Activated CD4-positive, alpha-beta T cell treated with anti-CD3 and anti-CD28 coated beads, Interleukin-10, Interleukin-2, amounts not matched to agents 100 ng/mL and 50 ng/mL, durations not matched to agents 16 hours and 8 hours (primary cell): ENCODE measurements at regions not wholly inside any gene's neighbourhood (a gene's known extent, or its start where the extent isn't known, plus 50 kb on each side); places are given as distances from the start of the nearest gene placed in this dataset.

Source experiments
- DNase-seq: peaks from one replicate; pipeline ENCODE4 v3.0.0-alpha.2; 2020

- DNase-seq: no peak
These were observed 73.2 kb downstream of the GPR37 start for GRCh38 chr7:124692425-124692824.

GRCh38 chr7:124690840-124691239 is 74.8 kb downstream of the GPR37 start:
- no peak for DNase-seq

DNA sequence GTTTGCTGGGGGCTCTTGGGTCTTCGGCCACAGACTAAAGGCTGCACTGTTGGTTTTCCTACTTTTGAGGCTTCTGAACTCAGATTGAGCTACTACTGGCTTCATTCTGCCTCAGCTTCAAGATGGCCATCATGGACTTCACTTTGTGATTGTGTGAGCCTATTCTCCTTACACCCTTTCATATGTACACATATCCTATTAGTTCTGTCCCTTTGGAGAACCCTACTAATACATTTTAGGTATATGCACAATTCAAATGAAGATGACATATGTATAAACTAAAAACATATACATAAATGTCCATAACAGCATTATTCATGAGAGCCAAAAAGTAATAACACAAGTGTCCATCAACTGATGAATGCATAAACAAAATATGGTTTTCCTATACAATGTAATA is 75.7 kb downstream of the GPR37 start:
- DNase-seq: no peak

GRCh38 chr7:124689523-124689922 is 76.1 kb downstream of the GPR37 start:
- no peak for DNase-seq

DNA sequence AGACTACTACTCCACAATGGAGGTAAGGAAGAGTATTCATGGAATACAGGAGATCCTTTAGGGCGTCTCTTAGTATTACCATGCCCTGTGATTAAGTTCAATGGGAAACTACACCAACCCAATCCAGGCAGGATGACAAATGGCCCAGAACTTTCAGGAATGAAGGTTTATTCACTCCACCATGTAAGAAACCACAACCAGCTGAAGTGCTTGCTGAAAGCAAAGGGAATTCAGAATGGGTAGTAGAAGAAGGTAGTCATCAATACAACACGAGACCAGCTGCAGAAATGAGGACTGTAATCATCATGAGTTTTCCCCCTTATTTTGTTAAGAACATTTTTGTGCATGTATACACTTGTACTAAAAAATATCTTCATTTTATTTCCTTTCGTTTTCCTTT is 76.6 kb downstream of the GPR37 start:
- no peak for DNase-seq

- DNase-seq: no peak
These were observed 78.9 kb downstream of the GPR37 start for GRCh38 chr7:124686543-124687171.

DNA sequence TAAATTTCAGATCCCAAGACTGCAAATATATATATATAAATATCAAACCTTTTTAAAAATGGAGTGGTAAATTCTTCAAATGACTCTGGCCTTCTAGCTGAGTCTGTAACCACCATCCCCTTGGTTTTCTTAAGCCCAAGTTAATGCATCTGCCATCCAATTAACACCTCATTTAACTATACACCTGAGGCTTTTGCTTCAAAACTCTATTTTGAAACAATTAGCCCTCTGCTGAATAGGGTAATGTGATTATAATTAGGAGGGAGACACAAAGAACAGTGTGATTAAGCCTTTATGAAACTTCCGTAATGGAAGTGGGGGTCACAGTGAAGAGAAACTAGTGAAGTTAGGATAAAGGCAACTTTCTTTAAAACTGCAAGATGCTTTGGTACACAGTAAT is 83.6 kb downstream of the GPR37 start:
- no peak for DNase-seq

DNA sequence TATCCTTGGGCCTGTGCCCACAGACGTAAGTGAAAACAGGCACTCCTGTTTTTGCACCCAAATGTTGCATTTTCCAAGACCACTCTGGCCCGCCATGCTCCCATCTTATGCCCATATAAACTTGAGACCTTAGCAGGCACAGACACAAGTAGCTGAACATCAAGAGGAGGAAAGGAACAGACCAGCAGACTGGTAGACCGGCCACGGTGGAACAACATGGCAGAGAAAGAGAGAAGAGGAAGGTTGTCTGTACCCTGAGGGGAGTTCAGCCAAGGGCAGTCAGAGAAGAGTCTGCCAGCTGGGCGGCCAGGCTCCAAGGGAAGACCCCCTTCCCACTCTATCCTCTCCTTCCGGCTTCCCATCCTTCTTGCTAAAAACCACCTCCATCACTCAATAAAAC is 85.3 kb downstream of the GPR37 start:
- DNase-seq: no peak

GRCh38 chr7:124679586-124680225 is 85.9 kb downstream of the GPR37 start:
- DNase-seq: no peak

DNA sequence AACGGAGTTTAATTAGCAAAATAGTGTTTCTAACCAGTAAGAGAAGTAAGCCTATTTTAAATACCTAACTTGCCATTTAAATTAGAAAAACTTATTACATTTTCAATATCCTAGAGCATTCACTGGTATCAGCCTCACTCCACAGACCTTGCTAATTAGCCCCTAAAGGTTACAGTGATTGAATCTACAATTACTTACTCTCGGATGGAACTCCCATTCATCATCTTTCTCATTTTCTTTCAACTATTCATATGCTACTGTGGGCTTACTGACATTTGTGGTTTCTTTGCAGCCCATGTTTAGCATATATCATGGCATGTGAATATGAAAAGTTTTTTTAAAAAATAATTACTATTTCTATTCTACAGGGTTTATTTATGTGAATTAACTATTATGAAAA is 86.4 kb downstream of the GPR37 start:
- DNase-seq: no peak

- no peak for DNase-seq
These were observed 91.1 kb downstream of the GPR37 start for GRCh38 chr7:124674451-124674850.

GRCh38 chr7:124672011-124672410 is 93.6 kb downstream of the GPR37 start:
- no peak for DNase-seq

GRCh38 chr7:124667312-124668153 is 98.1 kb downstream of the GPR37 start:
- DNase-seq: no peak

DNA sequence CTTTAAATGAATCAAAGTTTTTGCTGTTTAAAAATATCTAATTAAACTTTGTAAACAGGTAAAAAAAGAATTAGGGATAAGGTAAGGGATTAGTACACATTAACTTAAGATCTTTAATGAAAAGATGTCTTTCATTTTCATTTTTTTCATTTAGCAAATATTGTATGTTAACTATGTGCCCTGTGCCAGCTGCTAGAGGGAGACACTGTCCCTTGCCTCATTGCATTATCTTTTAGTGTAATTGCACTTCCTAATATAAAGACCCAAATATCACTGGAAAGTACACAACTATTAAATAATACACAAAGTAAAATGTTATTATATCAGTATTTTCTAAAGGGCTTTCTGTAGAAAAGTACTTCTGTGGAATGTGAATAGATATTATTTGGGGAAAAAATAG is 102.7 kb downstream of the GPR37 start:
- no peak for DNase-seq

DNA sequence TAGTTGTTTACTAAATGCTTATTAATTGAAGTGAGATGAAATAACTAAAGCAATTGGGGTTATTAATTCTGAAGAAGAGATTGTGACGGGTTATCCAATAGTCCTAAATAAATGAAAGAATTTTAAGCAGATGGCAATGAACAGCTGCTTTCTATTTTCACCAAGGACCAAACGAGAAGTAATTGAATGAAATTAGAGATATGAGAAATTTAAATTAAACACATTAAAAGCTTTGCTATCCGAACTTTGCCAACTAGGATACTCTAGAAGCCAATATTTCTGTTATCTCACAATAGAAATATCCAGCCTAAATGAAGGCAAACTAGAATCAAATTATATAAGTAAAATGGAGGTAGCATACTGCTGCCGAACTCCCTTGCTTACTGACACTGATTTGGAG is 103.2 kb downstream of the GPR37 start:
- no peak for DNase-seq

GRCh38 chr7:124655990-124656389 is 109.6 kb downstream of the GPR37 start:
- DNase-seq: no peak

- DNase-seq: no peak
These were observed 113.4 kb downstream of the GPR37 start for GRCh38 chr7:124652237-124652636.

GRCh38 chr7:124651136-124651535 is 114.5 kb downstream of the GPR37 start:
- DNase-seq: no peak

GRCh38 chr7:124649397-124650014 is 116.1 kb downstream of the GPR37 start:
- DNase-seq: no peak

DNA sequence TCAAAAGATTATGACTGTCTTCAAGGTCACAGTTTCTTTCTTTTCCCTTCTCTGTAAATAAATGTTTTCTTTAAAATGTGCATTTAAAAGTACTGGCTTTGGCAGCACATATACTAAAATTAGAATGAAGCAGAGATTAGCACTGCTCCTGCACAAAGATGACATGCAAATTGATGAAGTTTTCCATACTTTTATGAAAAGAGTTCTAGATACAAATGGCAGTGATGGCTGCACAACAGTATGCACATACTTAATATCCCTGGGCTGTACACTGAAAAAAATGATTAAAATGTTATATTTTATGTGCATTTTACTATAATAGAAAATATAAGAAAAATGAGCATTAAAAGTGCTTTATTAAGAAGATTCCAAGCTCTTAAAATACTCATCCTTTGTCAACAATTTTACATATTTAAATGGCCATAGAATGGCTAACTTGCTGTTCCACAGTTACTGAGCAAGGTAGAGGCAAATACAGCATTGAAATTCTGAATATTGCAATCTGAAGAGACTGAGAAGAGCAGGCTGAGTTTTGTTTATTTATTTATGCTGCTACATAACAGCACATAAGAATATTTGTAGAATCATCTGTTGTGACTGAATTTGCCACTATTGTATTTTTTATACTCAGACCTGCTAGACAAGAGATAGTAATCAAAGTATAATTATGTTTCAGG is 117.8 kb downstream of the GPR37 start:
- no peak for DNase-seq

GRCh38 chr7:124645704-124646103 is 119.9 kb downstream of the GPR37 start:
- DNase-seq: no peak

DNA sequence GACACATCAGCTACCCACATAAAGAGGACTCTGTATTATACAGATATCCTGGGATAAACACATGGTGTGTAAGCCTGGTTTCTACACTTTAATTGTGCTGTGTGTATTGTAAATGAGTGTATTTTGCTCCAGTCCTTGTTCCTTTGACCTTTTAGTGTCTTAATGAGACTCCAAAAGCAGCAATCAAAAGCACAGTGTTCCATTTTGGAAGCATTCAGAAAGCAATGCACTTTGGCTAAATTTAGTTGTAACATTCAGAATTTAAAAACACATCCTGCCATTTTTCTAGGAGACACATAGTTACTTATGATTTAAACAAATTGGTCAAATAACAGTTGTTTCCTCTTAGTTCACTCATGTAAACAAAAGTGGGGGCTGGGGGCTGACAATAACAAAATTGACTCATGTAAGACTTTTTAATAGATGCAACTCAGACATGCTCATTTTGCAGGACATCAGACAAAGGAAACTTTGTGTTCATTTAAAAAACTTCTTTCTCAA is 122.2 kb downstream of the GPR37 start:
- DNase-seq: no peak

DNA sequence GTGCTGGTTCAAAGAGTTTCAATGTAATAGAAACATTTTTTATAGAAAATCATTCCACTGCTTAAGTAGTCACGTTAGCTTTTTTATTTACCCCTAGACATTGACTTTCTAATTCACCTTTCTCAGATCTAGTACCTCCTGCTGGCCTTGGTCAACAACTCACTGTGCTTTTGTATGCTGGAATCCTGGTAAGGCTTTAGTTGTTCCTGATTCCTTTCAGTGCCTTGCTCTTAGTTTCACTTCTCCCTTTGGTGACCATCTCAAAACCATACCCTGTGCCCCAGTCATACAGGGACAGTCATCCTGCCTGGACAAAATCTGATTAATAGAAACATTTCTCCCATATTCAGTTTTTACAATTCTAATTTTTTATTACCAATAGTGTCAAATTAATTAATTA is 130.2 kb downstream of the GPR37 start:
- DNase-seq: no peak
